ENCODE measurements at regions not wholly inside any gene's neighbourhood (a gene's known extent, or its start where the extent isn't known, plus 50 kb on each side); places are given as distances from the start of the nearest gene placed in this dataset.
A peak's percentile ranks its signal among the peaks of the same experiment; 100 is the strongest.
"Not testable (repeated sequence)": the region's sequence is repeated elsewhere in the genome, so short reads cannot be mapped to it uniquely, and the experiment has no call there.

GRCh38 chr10:42690449-42691360 lies 52.3 kb upstream of the ZNF33B start:
- DNase-seq, result peak; percentile 65

DNA sequence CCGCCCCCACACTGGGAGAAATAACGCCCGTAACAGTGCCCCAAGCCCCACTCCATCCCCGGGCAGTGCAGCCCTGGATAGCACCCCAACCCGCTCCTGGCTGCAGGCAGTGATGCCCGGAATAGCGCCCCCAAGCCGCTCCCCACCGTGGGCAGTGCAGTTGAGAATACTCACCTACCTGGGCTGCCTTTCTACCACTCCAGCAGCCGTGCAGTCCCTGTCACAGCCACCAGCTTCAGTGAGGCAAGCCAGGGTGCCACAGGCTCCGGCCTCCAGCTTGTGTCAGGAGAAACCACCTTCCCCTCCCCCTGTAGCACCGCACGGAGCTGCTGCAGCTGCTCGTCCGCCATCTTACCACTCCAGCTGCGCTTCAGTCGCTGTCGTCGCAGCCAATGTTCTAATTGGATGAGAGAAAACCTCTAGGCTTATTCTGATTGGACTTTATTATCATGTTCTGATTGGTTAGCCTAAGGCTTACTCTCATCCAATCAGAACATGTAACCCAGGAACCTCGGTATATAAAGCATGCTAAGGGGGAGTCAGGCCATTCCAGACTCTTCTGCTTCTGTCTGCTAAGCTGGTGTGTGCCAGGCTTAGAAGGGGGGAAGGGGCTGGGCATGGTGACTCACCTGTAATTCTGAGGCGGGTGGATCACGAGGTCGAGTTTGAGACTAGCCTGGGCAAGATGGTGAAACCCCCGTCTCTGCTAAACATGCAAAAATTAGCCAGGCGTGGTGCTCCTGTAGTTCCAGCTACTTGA lies 53.2 kb upstream of the ZNF33B start:
- peak; percentile 95 for DNase-seq

GRCh38 chr10:42697926-42698325 lies 59.6 kb upstream of the ZNF33B start:
- DNase-seq, result no peak

DNA sequence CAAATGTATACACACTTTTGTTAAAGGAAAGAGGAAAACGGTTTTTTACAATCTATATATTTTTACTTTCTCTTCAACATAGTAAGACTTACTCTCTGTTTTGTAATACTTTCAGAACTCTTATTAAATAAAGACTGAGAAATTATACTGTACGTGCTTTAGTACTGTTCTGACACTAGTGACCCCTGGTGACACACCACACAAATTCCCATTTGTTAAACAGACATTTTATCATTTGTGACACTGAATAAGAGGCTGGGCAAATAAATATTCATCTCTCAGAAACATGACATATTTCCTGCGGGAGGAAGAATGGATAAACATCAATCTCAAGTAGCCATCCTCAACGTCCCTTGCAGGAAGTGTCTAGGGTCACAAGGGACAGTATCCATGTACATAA lies 68.9 kb upstream of the ZNF33B start:
- no peak for DNase-seq

GRCh38 chr10:42719339-42719738 lies 63.3 kb upstream of the BMS1 start:
- not testable (repeated sequence) for DNase-seq

GRCh38 chr10:42722575-42722974 lies 60.0 kb upstream of the BMS1 start:
- no peak for DNase-seq

- DNase-seq, result not testable (repeated sequence)
Observed at GRCh38 chr10:42723549-42723948, 59.0 kb upstream of the BMS1 start.

DNA sequence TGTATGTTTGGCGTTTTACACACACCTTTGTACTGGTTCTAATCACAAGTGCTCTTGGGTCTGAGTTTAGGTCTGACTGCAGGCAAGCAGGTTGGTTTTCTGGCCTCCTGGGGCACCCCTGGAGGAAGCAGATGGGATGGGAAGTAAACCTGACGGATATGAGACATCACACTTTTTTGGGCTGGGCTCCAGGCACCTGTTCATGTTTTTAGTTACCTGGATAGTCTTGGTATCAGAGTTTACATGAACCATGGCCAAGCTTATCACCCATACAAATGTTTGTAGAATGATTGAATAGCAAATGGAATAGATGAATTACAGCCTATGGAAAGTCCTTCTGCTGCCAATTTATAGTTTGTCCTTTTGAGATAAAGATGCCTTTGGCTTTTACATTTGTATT lies 57.9 kb upstream of the BMS1 start:
- peak; percentile 1 for DNase-seq

GRCh38 chr10:42732266-42732665 lies 50.3 kb upstream of the BMS1 start:
- DNase-seq, result no peak

Data from NCI-H69 (cell line).